H9 (cell line): ENCODE measurements at regions not wholly inside any gene's neighbourhood (a gene's known extent, or its start where the extent isn't known, plus 50 kb on each side); places are given as distances from the start of the nearest gene placed in this dataset.

ENCODE experiments used
- DNase-seq: peaks from one replicate; pipeline ENCODE4 v3.0.0-alpha.2; 2017
- H2AFZ ChIP-seq: one replicate; pipeline ENCODE4 v1.6.1; 2013; ENCODE audit warnings: mild to moderate bottlenecking, low read length, control low read depth, moderate library complexity
- H2AK5ac ChIP-seq: 2 replicates; pipeline ENCODE4 v1.6.1; 2013; ENCODE audit warnings: low read length, control low read depth, mixed read lengths; ENCODE audit not compliant: insufficient read length
- H2BK120ac ChIP-seq: one replicate; pipeline ENCODE4 v1.6.1; 2013; ENCODE audit warnings: low read depth, mild to moderate bottlenecking, low read length, control low read depth, inconsistent platforms; ENCODE audit not compliant: poor library complexity, severe bottlenecking
- H2BK12ac ChIP-seq: 2 replicates; pipeline ENCODE4 v1.6.1; 2013; ENCODE audit warnings: low read length, control low read depth, mixed read lengths, low read depth; ENCODE audit not compliant: insufficient read length
- H2BK15ac ChIP-seq: 2 replicates; pipeline ENCODE4 v1.6.1; 2013; ENCODE audit warnings: low read depth, low read length, control low read depth
- H2BK20ac ChIP-seq: one replicate; pipeline ENCODE4 v1.6.1; 2013; ENCODE audit warnings: low read depth, mild to moderate bottlenecking, low read length, control low read depth, inconsistent platforms; ENCODE audit not compliant: poor library complexity, severe bottlenecking
- H2BK5ac ChIP-seq: 2 replicates; pipeline ENCODE4 v1.6.1; 2013; ENCODE audit warnings: low read length, control low read depth, mixed read lengths; ENCODE audit not compliant: insufficient read length
- H3K14ac ChIP-seq: 2 replicates; pipeline ENCODE4 v1.6.1; 2013; ENCODE audit warnings: low read length, control low read depth; ENCODE audit not compliant: insufficient read depth
- H3K18ac ChIP-seq: 2 replicates; pipeline ENCODE4 v1.6.1; 2013; ENCODE audit warnings: low read depth, mild to moderate bottlenecking, mixed read lengths, low read length, control low read depth; ENCODE audit not compliant: insufficient read length
- H3K23ac ChIP-seq: 2 replicates; pipeline ENCODE4 v1.6.1; 2013; ENCODE audit warnings: low read length, control low read depth, mixed read lengths, low read depth; ENCODE audit not compliant: insufficient read length
- H3K23me2 ChIP-seq: 2 replicates; pipeline ENCODE4 v1.6.1; 2013; ENCODE audit warnings: low read depth, mild to moderate bottlenecking, mixed read lengths, low read length, control low read depth; ENCODE audit not compliant: insufficient read length, poor library complexity, severe bottlenecking
- H3K27ac ChIP-seq: 2 replicates; pipeline ENCODE4 v1.5.1; 2013; ENCODE audit warnings: low read length, control low read depth, mixed read lengths, low read depth; ENCODE audit not compliant: insufficient read length
- H3K27me3 ChIP-seq: 2 replicates; pipeline ENCODE4 v1.6.1; 2013; ENCODE audit warnings: low read length, control low read depth, inconsistent platforms; ENCODE audit not compliant: insufficient read depth
- H3K4ac ChIP-seq: 2 replicates; pipeline ENCODE4 v1.6.1; 2013; ENCODE audit warnings: low read depth, mild to moderate bottlenecking, control low read depth, inconsistent platforms, low read length, moderate library complexity
- H3K4me1 ChIP-seq: 2 replicates; pipeline ENCODE4 v1.6.1; 2013; ENCODE audit warnings: low read length, control low read depth, inconsistent platforms; ENCODE audit not compliant: insufficient read depth
- H3K4me2 ChIP-seq: 2 replicates; pipeline ENCODE4 v1.6.1; 2013; ENCODE audit warnings: low read length, control low read depth, mixed read lengths; ENCODE audit not compliant: insufficient read length, insufficient read depth
- H3K56ac ChIP-seq: 2 replicates; pipeline ENCODE4 v1.6.1; 2013; ENCODE audit warnings: low read depth, mild to moderate bottlenecking, mixed read lengths, low read length, control low read depth; ENCODE audit not compliant: insufficient read length
- H3K79me1 ChIP-seq: 2 replicates; pipeline ENCODE4 v1.6.1; 2013; ENCODE audit warnings: low read depth, mild to moderate bottlenecking, moderate library complexity, low read length, control low read depth, inconsistent platforms; ENCODE audit not compliant: insufficient read depth, poor library complexity, severe bottlenecking
- H3K79me2 ChIP-seq: 2 replicates; pipeline ENCODE4 v1.6.1; 2013; ENCODE audit warnings: low read length, control low read depth, inconsistent platforms; ENCODE audit not compliant: insufficient read depth
- H3K9ac ChIP-seq: 2 replicates; pipeline ENCODE4 v1.6.1; 2013; ENCODE audit warnings: low read length, control low read depth, mixed read lengths; ENCODE audit not compliant: insufficient read length; ENCODE audit errors: extremely low read depth
- H3K9me3 ChIP-seq: one replicate; pipeline ENCODE4 v1.6.1; 2013; ENCODE audit warnings: low read depth, low read length, inconsistent platforms; ENCODE audit not compliant: control insufficient read depth
- H3T11ph ChIP-seq: one replicate; pipeline ENCODE4 v1.6.1; 2013; ENCODE audit warnings: mild to moderate bottlenecking, low read length, control low read depth, inconsistent platforms
- H4K20me1 ChIP-seq: one replicate; pipeline ENCODE4 v1.6.1; 2013; ENCODE audit not compliant: control insufficient read depth, insufficient read length, insufficient read depth
- H4K5ac ChIP-seq: 2 replicates; pipeline ENCODE4 v1.6.1; 2013; ENCODE audit warnings: low read depth, mild to moderate bottlenecking, mixed read lengths, low read length, control low read depth; ENCODE audit not compliant: insufficient read length
- H4K8ac ChIP-seq: replicated peaks from 2 replicates; pipeline ENCODE4 v1.6.1; 2013; ENCODE audit warnings: low read length, control low read depth, mixed read lengths, low read depth; ENCODE audit not compliant: insufficient read length
- H4K91ac ChIP-seq: 2 replicates; pipeline ENCODE4 v1.6.1; 2013; ENCODE audit warnings: low read depth, mild to moderate bottlenecking, moderate library complexity, mixed read lengths, low read length, control low read depth; ENCODE audit not compliant: insufficient read length
- H3K27ac Mint-ChIP-seq, 3 experiments: 2 replicates in 2 of 3; 3 replicates in 1 of 3; pipeline ENCODE4 v1.8.0; 2020 to 2021; ENCODE audit warnings: mixed read lengths in 3 of 3, mild to moderate bottlenecking in 1 of 3, moderate library complexity in 1 of 3
- H3K27me3 Mint-ChIP-seq: 2 replicates; pipeline ENCODE4 v1.8.0; 2021; ENCODE audit warnings: low read depth, mild to moderate bottlenecking, moderate library complexity, mixed read lengths
- H3K36me3 Mint-ChIP-seq, 3 experiments: 2 replicates in 2 of 3; 3 replicates in 1 of 3; pipeline ENCODE4 v1.8.0; 2020 to 2021; ENCODE audit warnings: low read depth in 3 of 3, mixed read lengths in 3 of 3; ENCODE audit not compliant: insufficient read depth in 1 of 3
- H3K4me1 Mint-ChIP-seq, 2 experiments: 2 replicates each; pipeline ENCODE4 v1.8.0; 2020; ENCODE audit warnings: mixed read lengths in 2 of 2
- H3K4me3 Mint-ChIP-seq, 2 experiments: 2 replicates in 1 of 2; 3 replicates in 1 of 2; pipeline ENCODE4 v1.8.0; 2020 to 2021; ENCODE audit warnings: mild to moderate bottlenecking in 2 of 2, mixed read lengths in 2 of 2, moderate library complexity in 1 of 2
- H3K9me3 Mint-ChIP-seq, 2 experiments: 2 replicates in 1 of 2; 3 replicates in 1 of 2; pipeline ENCODE4 v1.8.0; 2020; ENCODE audit warnings: mild to moderate bottlenecking in 2 of 2, mixed read lengths in 2 of 2, moderate library complexity in 1 of 2
- CTCF ChIP-seq: fragments of 200-600 bp; sonication (generic); conservative IDR thresholded peaks from 3 replicates; pipeline ENCODE4 v1.8.0; 2021; ENCODE audit warnings: antibody characterized with exemption, mild to moderate bottlenecking
- whole genome bisulfite sequencing: extraction: QIAGEN DNeasy Blood & Tissue Kit; methylation state at CpG from one replicate; pipeline ENCODE4 v1.1.7; 2013; ENCODE audit warnings: missing lambda C conversion rate, low lambda C conversion rate, mixed read lengths; ENCODE audit not compliant: insufficient read length; ENCODE audit errors: extremely low coverage; 5-methylcytosine and 5-hydroxymethylcytosine counted together

- H3K23ac ChIP-seq, result no peak overlapping the region
- no peak overlapping the region for H3K4me3 Mint-ChIP-seq
These were observed 52.9 kb upstream of the CCND2 start for GRCh38 chr12:4220536-4221257.

More at GRCh38 chr12:4220536-4221257, 52.9 kb upstream of the CCND2 start:
- Mint-ChIP-seq H3K4me1 (peaks cover 15 to 26% of the 10 kb centered on the region in 2 experiments), H3K27me3 (peaks cover 8% of the 10 kb centered on the region), H3K36me3 (peaks cover 0 to 7% (median 0%) of the 10 kb centered on the region in 3 experiments; a peak in 2 of 7 replicates), H3K27ac (no peak overlapping the region), H3K9me3 (peaks cover 2 to 3% of the 10 kb centered on the region in 2 experiments; a peak in 2 of 5 replicates)
- Histone ChIP-seq H3K27ac (no peak overlapping the region), H3K79me1 (no peaks in the 10 kb centered on the region), H4K91ac (no peak overlapping the region), H4K20me1 (no peaks in the 10 kb centered on the region), H4K8ac (no peak overlapping the region), H3K4me1 (no peaks in the 10 kb centered on the region), H3K4ac (no peak overlapping the region), H2BK12ac (no peak overlapping the region), H2AFZ (no peak overlapping the region), H2BK120ac (no peak overlapping the region), H3T11ph (no peak overlapping the region), H3K18ac (no peak overlapping the region), H3K14ac (no peak overlapping the region), H3K23me2 (no peaks in the 10 kb centered on the region), H3K9me3 (no peaks in the 10 kb centered on the region), H4K5ac (no peak overlapping the region), H2BK5ac (no peak overlapping the region), H2AK5ac (no peak overlapping the region), H3K79me2 (no peaks in the 10 kb centered on the region), H2BK20ac (no peak overlapping the region), H3K9ac (no peak overlapping the region), H3K56ac (no peak overlapping the region), H2BK15ac (no peak overlapping the region), H3K4me2 (no peak overlapping the region), H3K27me3 (no peaks in the 10 kb centered on the region; the same call in 1 of the 2 replicates)
- TF ChIP-seq CTCF, result no peak
- 100% methylated on average over 2 of the region's 7 CpGs for WGBS
- no peak for DNase-seq
